Transverse colon (tissue), 4 donors: ENCODE measurements at regions not wholly inside any gene's neighbourhood (a gene's known extent, or its start where the extent isn't known, plus 50 kb on each side); places are given as distances from the start of the nearest gene placed in this dataset.

ENCODE experiments used
- DNase-seq: peaks from one replicate; pipeline ENCODE4 v3.0.0-alpha.2; 2019
- H3K27ac ChIP-seq, 4 donors: fragments of 200-600 bp; sonication (generic); 2 replicates each; pipeline ENCODE4 v1.5.1; 2016 to 2018; ENCODE audit warnings: inconsistent platforms in 4 of 4
- H3K27me3 ChIP-seq: fragments of 200-600 bp; sonication (generic); 2 replicates; pipeline ENCODE4 v1.5.1; 2017; ENCODE audit warnings: inconsistent platforms
- H3K36me3 ChIP-seq, 4 donors: fragments of 200-600 bp; sonication (generic); 2 replicates each; pipeline ENCODE4 v1.5.1; 2017 to 2019; ENCODE audit warnings: inconsistent platforms in 4 of 4
- H3K4me1 ChIP-seq, 4 donors: fragments of 200-600 bp; sonication (generic); 2 replicates each; pipeline ENCODE4 v1.5.1; 2017 to 2020; ENCODE audit warnings: inconsistent platforms in 4 of 4
- H3K4me3 ChIP-seq, 4 donors: fragments of 200-600 bp; sonication (generic); 1 replicate in 1 of 4; 2 replicates in 3 of 4; pipeline versions ENCODE4 v1.5.1 to v1.6.1; 2017 to 2019; ENCODE audit warnings: inconsistent platforms in 4 of 4
- H3K9me3 ChIP-seq, 2 donors: fragments of 200-600 bp; sonication (generic); 2 replicates each; pipeline ENCODE4 v1.5.1; 2017 to 2019; ENCODE audit warnings: inconsistent platforms in 2 of 2
- CTCF ChIP-seq, 5 experiments: fragments of 200-600 bp in 3 of 5; fragments of 450-650 bp in 2 of 5; sonication (generic) in 3 of 5; IDR thresholded peaks; 1 replicate in 2 of 5; 2 replicates in 3 of 5; pipeline ENCODE4 v1.5.1; 2016 to 2017; ENCODE audit warnings: antibody characterized with exemption in 5 of 5, inconsistent platforms in 3 of 5, mild to moderate bottlenecking in 2 of 5, moderate library complexity in 1 of 5
- EP300 ChIP-seq: sonication (generic); formaldehyde crosslinking; IDR thresholded peaks from one replicate; pipeline ENCODE4 v1.6.1; 2017; ENCODE audit warnings: antibody characterized with exemption, low read depth
- POLR2A ChIP-seq: fragments of 450-650 bp; IDR thresholded peaks from one replicate; pipeline ENCODE4 v1.6.1; 2016; ENCODE audit warnings: antibody characterized with exemption, mild to moderate bottlenecking, moderate library complexity
- POLR2AphosphoS5 ChIP-seq, 3 donors: sonication (generic); formaldehyde crosslinking; IDR thresholded peaks; one replicate each; pipeline ENCODE4 v1.6.1; 2016; ENCODE audit warnings: antibody characterized with exemption in 3 of 3
- WGBS, 2 donors: methylation state at CpG; one replicate each; pipeline ENCODE4 v1.1.5; 2018; ENCODE audit warnings: low coverage in 1 of 2; 5-methylcytosine and 5-hydroxymethylcytosine counted together
- in situ Hi-C, 4 donors: fragments of 200-750 bp; cut with MboI; loops; one replicate each; pipeline versions ENCODE4 v1.15.0 to v1.15.1; 2017; ENCODE audit warnings: low sequenced_read_pairs in 3 of 4, low pct_ligation_motif_present in 1 of 4, low pct_unique_long_range_greater_than_20kb in 1 of 4
- intact Hi-C: fragments of 100-400 bp; cut with DNase I; formaldehyde crosslinking; loops from one replicate; pipeline ENCODE4 v1.15.1; 2023; ENCODE audit warnings: low total_unique reads

- no peak for DNase-seq
- Histone ChIP-seq H3K27me3 (no peaks in the 10 kb centered on the region), H3K9me3 (no peaks in the 10 kb centered on the region), H3K27ac (no peak overlapping the region), H3K4me1 (no peaks in the 10 kb centered on the region), H3K36me3 (no peaks in the 10 kb centered on the region), H3K4me3 (no peak overlapping the region)
- TF ChIP-seq POLR2AphosphoS5 (IDR thresholded peaks at IDR 0.05): no peak
- no peak for TF ChIP-seq EP300
- no peak for TF ChIP-seq CTCF (IDR thresholded peaks at IDR 0.05)
- no peak for TF ChIP-seq POLR2A
- intact Hi-C loops (no loop called here), in situ Hi-C loops (loop anchor here in 1 of 4 donors (25.0 kb wide), 1 partner anchor 100 kb away; no protein-coding TSS in a partner anchor)
These were observed 513.6 kb upstream of the C9orf72 start for GRCh38 chr9:28086881-28087280.

- Histone ChIP-seq H3K27ac (no peak overlapping the region), H3K36me3 (no peaks in the 10 kb centered on the region), H3K9me3 (no peaks in the 10 kb centered on the region), H3K4me1 (no peaks in the 10 kb centered on the region), H3K4me3 (no peak overlapping the region), H3K27me3 (no peaks in the 10 kb centered on the region)
- intact Hi-C loops: no loop called here
- in situ Hi-C loops: loop anchor here in 1 of 4 donors (25.0 kb wide), 1 partner anchor 106 kb away; no protein-coding TSS in a partner anchor
- TF ChIP-seq POLR2AphosphoS5 (IDR thresholded peaks at IDR 0.05): no peak
- TF ChIP-seq EP300: no peak
- TF ChIP-seq POLR2A: no peak
- TF ChIP-seq CTCF (IDR thresholded peaks at IDR 0.05): no peak
- 48 to 61% methylated on average over 10 of the region's 10 CpGs for WGBS, 2 donors
- DNase-seq: no peak
These were observed 520.0 kb upstream of the C9orf72 start for GRCh38 chr9:28092981-28093936.

- intact Hi-C loops: no loop called here
- Histone ChIP-seq H3K27ac (no peak overlapping the region), H3K4me3 (no peak overlapping the region), H3K9me3 (no peaks in the 10 kb centered on the region), H3K36me3 (no peaks in the 10 kb centered on the region), H3K27me3 (no peaks in the 10 kb centered on the region), H3K4me1 (no peaks in the 10 kb centered on the region)
- in situ Hi-C loops: no loop called here
- WGBS, 2 donors: 64 to 67% methylated on average over 1 to 3 of the region's 3 CpGs
- TF ChIP-seq EP300: no peak
- TF ChIP-seq CTCF (IDR thresholded peaks at IDR 0.05): no peak
- TF ChIP-seq POLR2AphosphoS5 (IDR thresholded peaks at IDR 0.05): no peak
- TF ChIP-seq POLR2A: no peak
- DNase-seq: no peak
These were observed 528.2 kb upstream of the C9orf72 start for GRCh38 chr9:28101509-28101908.

GRCh38 chr9:28105001-28105400 lies 531.7 kb upstream of the C9orf72 start:
- in situ Hi-C loops: no loop called here
- no peaks in the 10 kb centered on the region for H3K36me3 ChIP-seq
- WGBS, 2 donors: 71 to 73% methylated on average over 2 of the region's 2 CpGs
- no peaks in the 10 kb centered on the region for H3K4me1 ChIP-seq
- no peak for TF ChIP-seq POLR2AphosphoS5 (IDR thresholded peaks at IDR 0.05)
- TF ChIP-seq POLR2A: no peak
- TF ChIP-seq EP300: no peak
- TF ChIP-seq CTCF (IDR thresholded peaks at IDR 0.05): no peak
- DNase-seq: no peak
- no peaks in the 10 kb centered on the region for H3K27me3 ChIP-seq
- intact Hi-C loops: no loop called here
- H3K4me3 ChIP-seq: no peak overlapping the region
- H3K27ac ChIP-seq: no peak overlapping the region
- no peaks in the 10 kb centered on the region for H3K9me3 ChIP-seq
